Tibial nerve (tissue), 4 donors: ENCODE measurements at regions not wholly inside any gene's neighbourhood (a gene's known extent, or its start where the extent isn't known, plus 50 kb on each side); places are given as distances from the start of the nearest gene placed in this dataset.
"Not testable (repeated sequence)": the region's sequence is repeated elsewhere in the genome, so short reads cannot be mapped to it uniquely, and the experiment has no call there.

ENCODE experiments used
- DNase-seq, 2 donors: peaks; one replicate each; pipeline ENCODE4 v3.0.0-alpha.2; 2019; ENCODE audit warnings: low spot score in 2 of 2
- H3K27ac ChIP-seq, 4 donors: fragments of 200-600 bp; sonication (generic) in 3 of 4; one replicate each; pipeline ENCODE4 v1.5.1; 2017 to 2019; ENCODE audit warnings: mild to moderate bottlenecking in 1 of 4
- H3K27me3 ChIP-seq, 2 donors: fragments of 200-600 bp; sonication (generic) in 1 of 2; one replicate each; pipeline versions ENCODE4 v1.5.1 to v1.6.0; 2017 to 2019
- H3K36me3 ChIP-seq, 3 donors: fragments of 200-600 bp; sonication (generic); one replicate each; pipeline ENCODE4 v1.5.1; 2018 to 2019
- H3K4me1 ChIP-seq, 4 donors: fragments of 200-600 bp; sonication (generic) in 3 of 4; one replicate each; pipeline ENCODE4 v1.5.1; 2017 to 2019
- H3K4me3 ChIP-seq, 4 donors: fragments of 200-600 bp; sonication (generic) in 3 of 4; one replicate each; pipeline ENCODE4 v1.5.1; 2017 to 2019; ENCODE audit warnings: mild to moderate bottlenecking in 1 of 4, moderate library complexity in 1 of 4
- H3K9me3 ChIP-seq, 4 donors: fragments of 200-600 bp; sonication (generic) in 3 of 4; one replicate each; pipeline ENCODE4 v1.5.1; 2017 to 2019
- CTCF ChIP-seq, 5 experiments: fragments of 200-600 bp in 3 of 5; fragments of 450-650 bp in 2 of 5; sonication (generic) in 3 of 5; IDR thresholded peaks; one replicate each; pipeline ENCODE4 v1.5.1; 2016 to 2019; ENCODE audit warnings: antibody characterized with exemption in 5 of 5, mild to moderate bottlenecking in 3 of 5, moderate library complexity in 2 of 5
- EP300 ChIP-seq, 2 donors: sonication (generic); formaldehyde crosslinking; IDR thresholded peaks; one replicate each; pipeline ENCODE4 v1.6.1; 2017; ENCODE audit warnings: antibody characterized with exemption in 2 of 2, mild to moderate bottlenecking in 1 of 2
- POLR2A ChIP-seq, 2 donors: fragments of 450-650 bp; IDR thresholded peaks; one replicate each; pipeline ENCODE4 v1.6.1; 2017; ENCODE audit warnings: antibody characterized with exemption in 2 of 2, mild to moderate bottlenecking in 2 of 2, moderate library complexity in 2 of 2
- WGBS, 2 donors: methylation state at CpG; one replicate each; pipeline ENCODE4 v1.1.5; 2018; 5-methylcytosine and 5-hydroxymethylcytosine counted together

DNA sequence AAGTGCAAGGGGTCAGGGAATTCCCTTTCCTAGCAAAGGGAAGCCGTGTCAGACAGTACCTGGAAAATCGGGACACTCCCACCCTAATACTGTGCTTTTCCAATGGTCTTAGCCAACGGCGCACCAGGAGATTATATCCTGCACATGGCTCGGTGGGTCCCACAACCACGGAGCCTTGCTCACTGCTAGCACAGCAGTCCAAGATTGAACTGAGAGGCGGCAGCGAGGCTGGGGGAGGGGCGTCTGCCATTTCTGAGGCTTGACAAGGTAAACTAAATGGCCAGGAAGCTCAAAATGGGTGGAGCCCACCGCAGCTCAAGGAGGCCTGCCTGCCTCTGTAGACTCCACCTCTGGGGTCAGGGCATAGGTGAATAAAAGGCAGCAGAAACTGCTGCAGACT is 76.5 kb upstream of the LINC00632 start:
- H3K4me1 ChIP-seq, H3K27me3 ChIP-seq, DNase-seq, H3K27ac ChIP-seq, H3K9me3 ChIP-seq, H3K4me3 ChIP-seq, H3K36me3 ChIP-seq: not testable (repeated sequence)
- WGBS, 2 donors, result 85 to 94% methylated on average over 6 to 10 of the region's 10 CpGs

DNA sequence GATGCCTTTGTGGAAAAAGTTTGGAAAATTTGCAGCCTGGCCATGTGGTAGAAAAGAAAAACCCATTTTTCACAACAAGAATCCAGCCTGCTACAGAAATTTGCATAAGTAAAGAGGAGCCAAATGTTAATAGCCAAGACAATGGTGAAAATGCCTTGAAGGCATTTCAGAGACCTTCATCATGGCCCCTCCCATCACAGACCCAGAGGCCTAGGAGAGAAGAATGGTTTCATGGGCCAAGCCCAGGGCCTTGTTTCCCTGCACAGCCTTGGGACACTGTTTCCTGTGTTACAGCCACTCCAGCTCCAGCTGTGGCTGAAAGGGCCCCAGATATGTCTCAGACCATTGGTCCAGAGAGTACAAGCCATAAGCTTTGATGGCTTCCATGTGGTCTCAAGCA is 101.4 kb upstream of the LINC00632 start:
- Histone ChIP-seq H3K27me3 (no peaks in the 10 kb centered on the region), H3K27ac (no peak overlapping the region), H3K4me3 (no peak overlapping the region), H3K9me3 (no peaks in the 10 kb centered on the region), H3K4me1 (no peaks in the 10 kb centered on the region), H3K36me3 (no peaks in the 10 kb centered on the region)
- TF ChIP-seq POLR2A (IDR thresholded peaks at IDR 0.05), result no peak
- no peak for TF ChIP-seq CTCF (IDR thresholded peaks at IDR 0.05)
- no peak for TF ChIP-seq EP300 (IDR thresholded peaks at IDR 0.05)
- no peak for DNase-seq

- H3K27ac ChIP-seq, result no peak overlapping the region
- no peak overlapping the region for H3K4me3 ChIP-seq
- H3K4me1 ChIP-seq, result no peaks in the 10 kb centered on the region
- no peak for DNase-seq
- WGBS, 2 donors, result 51 to 56% methylated on average over 3 of the region's 3 CpGs
- TF ChIP-seq CTCF (IDR thresholded peaks at IDR 0.05), result no peak
- no peak for TF ChIP-seq EP300 (IDR thresholded peaks at IDR 0.05)
- TF ChIP-seq POLR2A (IDR thresholded peaks at IDR 0.05), result no peak
- no peaks in the 10 kb centered on the region for H3K36me3 ChIP-seq
- H3K9me3 ChIP-seq, result no peaks in the 10 kb centered on the region
- no peaks in the 10 kb centered on the region for H3K27me3 ChIP-seq
Measured at GRCh38 chrX:140602140-140602539, 97.3 kb upstream of the SOX3 start.

DNA sequence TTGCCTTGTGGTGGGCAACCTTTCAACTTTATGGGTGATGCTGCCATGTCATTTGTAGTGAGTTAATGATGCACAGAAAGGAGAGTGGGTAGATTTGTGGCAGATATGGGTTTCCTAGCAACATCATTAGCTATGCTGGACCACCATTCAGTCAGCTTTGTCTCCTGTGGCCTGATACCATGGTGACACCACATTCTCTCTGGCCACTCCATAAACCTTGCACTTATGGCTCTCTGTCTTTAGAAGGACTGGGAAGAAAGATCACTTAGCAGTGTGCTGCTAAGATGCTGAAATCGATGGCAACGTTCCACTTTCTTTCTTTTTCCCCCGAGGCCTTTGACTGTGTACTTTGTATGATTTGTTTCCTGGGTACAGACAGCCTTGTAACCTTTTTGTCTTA is 95.0 kb upstream of the SOX3 start:
- no peaks in the 10 kb centered on the region for H3K27me3 ChIP-seq
- DNase-seq, result no peak
- TF ChIP-seq POLR2A (IDR thresholded peaks at IDR 0.05), result no peak
- no peak for TF ChIP-seq EP300 (IDR thresholded peaks at IDR 0.05)
- TF ChIP-seq CTCF (IDR thresholded peaks at IDR 0.05), result no peak
- H3K4me1 ChIP-seq, result no peaks in the 10 kb centered on the region
- no peaks in the 10 kb centered on the region for H3K9me3 ChIP-seq
- 56 to 68% methylated on average over 3 of the region's 3 CpGs for WGBS, 2 donors
- no peaks in the 10 kb centered on the region for H3K36me3 ChIP-seq
- H3K27ac ChIP-seq, result no peak overlapping the region
- H3K4me3 ChIP-seq, result no peak overlapping the region

DNA sequence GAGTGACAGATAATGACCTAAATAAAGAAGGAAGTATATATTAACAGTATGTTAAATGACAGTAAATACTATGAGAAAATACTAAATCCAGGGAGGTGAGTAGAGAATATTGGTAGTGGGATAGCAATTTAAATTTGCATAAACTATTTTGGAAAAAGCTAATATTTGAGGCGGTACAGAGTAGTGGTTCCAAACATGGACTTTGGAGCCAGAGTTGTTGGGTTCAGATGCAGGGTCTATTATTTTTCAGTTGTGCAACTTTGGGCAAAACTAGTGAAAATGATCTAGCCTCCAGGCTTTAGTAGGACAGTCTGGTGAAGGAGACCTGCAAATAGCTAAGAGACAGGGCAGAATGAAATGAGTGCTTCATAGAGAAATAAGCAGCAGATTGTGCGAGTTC is 84.8 kb upstream of the SOX3 start:
- H3K9me3 ChIP-seq, result no peaks in the 10 kb centered on the region
- no peak for DNase-seq
- no peaks in the 10 kb centered on the region for H3K4me1 ChIP-seq
- no peak overlapping the region for H3K4me3 ChIP-seq
- TF ChIP-seq CTCF (IDR thresholded peaks at IDR 0.05) (no peak), POLR2A (IDR thresholded peaks at IDR 0.05) (no peak), EP300 (IDR thresholded peaks at IDR 0.05) (no peak)
- no peaks in the 10 kb centered on the region for H3K27me3 ChIP-seq
- 85 to 92% methylated on average over 2 of the region's 2 CpGs for WGBS, 2 donors
- H3K27ac ChIP-seq, result no peak overlapping the region
- no peaks in the 10 kb centered on the region for H3K36me3 ChIP-seq

GRCh38 chrX:140586951-140587350 is 82.1 kb upstream of the SOX3 start:
- no peak for DNase-seq

More at GRCh38 chrX:140586951-140587350, 82.1 kb upstream of the SOX3 start:
- H3K27me3 ChIP-seq, result no peaks in the 10 kb centered on the region
- H3K4me1 ChIP-seq, result no peaks in the 10 kb centered on the region
- no peaks in the 10 kb centered on the region for H3K9me3 ChIP-seq
- no peak overlapping the region for H3K27ac ChIP-seq
- no peak for TF ChIP-seq CTCF (IDR thresholded peaks at IDR 0.05)
- no peak for TF ChIP-seq POLR2A (IDR thresholded peaks at IDR 0.05)
- no peak for TF ChIP-seq EP300 (IDR thresholded peaks at IDR 0.05)
- no peak overlapping the region for H3K4me3 ChIP-seq
- WGBS, 2 donors, result 77 to 91% methylated on average over 4 of the region's 4 CpGs
- H3K36me3 ChIP-seq, result no peaks in the 10 kb centered on the region
